GM12865 (cell line): ENCODE measurements at regions not wholly inside any gene's neighbourhood (a gene's known extent, or its start where the extent isn't known, plus 50 kb on each side); places are given as distances from the start of the nearest gene placed in this dataset.
A peak's percentile ranks its signal among the peaks of the same experiment; 100 is the strongest.

ENCODE experiments used
- DNase-seq: peaks from one replicate; pipeline ENCODE4 v3.0.0; 2010; ENCODE audit warnings: low read depth
- H3K4me3 ChIP-seq: 2 replicates; pipeline ENCODE4 v1.5.1; 2011; ENCODE audit warnings: mild to moderate bottlenecking, low read depth, low read length, control low read depth
- CTCF ChIP-seq: IDR thresholded peaks from 2 replicates; pipeline ENCODE4 v1.5.1; 2011; ENCODE audit warnings: low read length, control low read depth, low read depth, inconsistent platforms; ENCODE audit not compliant: insufficient read depth; ENCODE audit errors: missing control alignments

DNA sequence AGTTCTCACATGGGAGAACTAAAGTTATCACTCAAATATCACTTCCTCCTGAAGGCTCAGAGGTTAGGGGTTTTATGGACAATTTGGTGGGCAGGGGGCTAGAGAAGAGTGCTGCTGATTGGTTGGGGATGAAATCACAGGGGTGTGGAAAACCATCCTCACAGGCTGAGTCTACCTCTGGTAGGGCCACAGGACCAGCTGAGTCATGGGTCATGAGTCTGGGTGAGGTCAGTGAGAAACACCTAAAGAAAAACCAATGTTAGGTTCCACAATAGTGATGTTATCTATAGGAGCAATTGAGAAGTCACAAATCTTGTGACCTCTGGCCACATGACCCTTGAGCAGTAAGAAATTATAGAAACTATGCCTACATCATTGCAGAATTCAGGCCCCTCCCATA lies 203.3 kb upstream of the TARS1 start:
- H3K4me3 ChIP-seq: no peak overlapping the region
- DNase-seq: no peak
- TF ChIP-seq CTCF: no peak

- TF ChIP-seq CTCF: no peak
- H3K4me3 ChIP-seq: no peak overlapping the region
- peak; percentile 17 for DNase-seq
These were observed 201.7 kb upstream of the TARS1 start for GRCh38 chr5:33238826-33239695.

DNA sequence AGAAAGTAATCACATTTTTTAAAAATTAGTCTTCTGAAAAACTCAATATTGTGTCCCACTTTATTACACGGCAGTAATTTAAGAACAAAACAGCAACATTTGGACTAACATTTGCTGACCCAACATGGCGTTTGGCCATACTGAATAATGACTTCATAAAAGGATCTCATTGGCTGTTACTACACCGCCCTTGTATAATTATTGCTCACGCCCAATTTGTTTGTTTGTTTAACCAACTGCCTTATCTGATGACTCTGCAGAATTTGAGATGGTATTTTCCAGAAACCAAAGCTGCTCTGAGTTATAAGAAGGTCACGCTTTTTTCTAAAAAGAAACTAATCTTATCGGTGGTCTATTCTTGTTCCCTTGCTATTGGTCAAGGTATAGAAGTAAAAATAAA lies 200.2 kb upstream of the TARS1 start:
- DNase-seq: no peak
- no peak overlapping the region for H3K4me3 ChIP-seq
- TF ChIP-seq CTCF: no peak

DNA sequence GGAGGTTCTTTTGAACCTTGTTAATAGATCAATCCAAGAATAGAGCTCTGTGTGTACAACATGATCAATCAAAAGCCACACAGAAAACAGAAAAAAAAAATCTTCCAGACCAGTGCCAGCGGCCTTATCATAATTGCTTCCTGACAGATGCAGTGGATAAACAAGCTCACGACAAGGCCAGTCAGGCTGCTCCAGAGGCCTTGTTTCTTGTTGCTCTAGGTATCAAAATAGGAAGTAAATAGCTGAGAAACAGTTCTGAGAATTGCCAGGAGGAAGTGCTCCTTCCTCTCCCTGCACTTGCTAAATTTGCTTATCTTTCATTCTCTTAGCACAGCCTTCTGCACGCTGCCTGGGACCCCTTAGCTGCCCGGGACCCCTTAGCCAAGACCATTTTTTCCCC lies 199.0 kb upstream of the TARS1 start:
- DNase-seq: peak; percentile 24
- TF ChIP-seq CTCF: no peak
- no peak overlapping the region for H3K4me3 ChIP-seq

DNA sequence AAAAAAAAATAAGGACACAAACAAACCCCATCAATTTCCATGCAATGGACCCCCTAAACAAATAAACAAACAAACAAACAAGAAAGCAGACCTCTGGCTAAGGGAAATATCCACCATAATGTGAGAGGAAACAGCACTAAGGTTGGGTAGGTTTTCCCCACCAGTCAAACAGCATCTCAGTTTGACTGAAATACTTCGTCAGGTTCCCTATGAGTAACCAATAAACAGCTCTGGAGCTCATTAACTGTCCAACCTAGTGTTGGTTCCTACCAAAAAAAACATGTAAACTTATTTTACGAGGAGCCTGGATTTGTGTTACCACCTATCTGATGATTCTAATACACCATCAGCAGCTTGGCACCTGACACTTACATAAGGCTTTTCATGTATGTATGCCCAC lies 198.5 kb upstream of the TARS1 start:
- H3K4me3 ChIP-seq: no peak overlapping the region
- no peak for DNase-seq
- TF ChIP-seq CTCF: no peak

DNA sequence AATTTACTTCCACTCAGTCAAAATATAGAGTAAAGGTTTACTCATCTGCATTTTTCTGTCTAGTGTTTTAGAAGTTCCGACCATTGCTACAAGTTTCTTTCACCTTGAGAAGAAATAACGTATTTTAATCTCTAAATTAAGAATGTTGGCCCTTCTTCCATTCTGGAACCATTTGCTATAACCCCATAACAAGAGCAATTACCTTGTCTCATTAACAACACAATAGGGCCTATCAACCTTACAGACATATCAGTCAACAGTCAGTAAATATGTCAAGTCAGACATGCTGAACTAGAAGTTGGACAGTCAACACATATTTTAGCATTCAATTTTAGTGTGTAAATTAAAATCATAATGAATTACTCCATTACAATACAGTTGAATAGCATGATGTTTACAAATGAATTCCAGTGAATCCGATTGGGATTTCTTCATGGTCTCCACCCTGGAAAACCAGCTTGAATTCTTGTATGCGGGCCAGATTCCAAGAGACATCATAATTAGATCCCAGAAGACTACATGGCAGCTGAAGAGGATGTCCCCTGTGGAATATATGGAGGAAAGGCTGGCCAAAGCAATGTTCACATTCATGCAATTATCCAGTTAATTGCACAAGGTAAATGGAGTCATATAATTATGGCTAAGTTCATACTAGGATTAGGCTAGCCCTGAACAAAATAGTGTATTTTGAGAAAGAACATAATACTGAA lies 196.2 kb upstream of the TARS1 start:
- TF ChIP-seq CTCF: no peak

DNA sequence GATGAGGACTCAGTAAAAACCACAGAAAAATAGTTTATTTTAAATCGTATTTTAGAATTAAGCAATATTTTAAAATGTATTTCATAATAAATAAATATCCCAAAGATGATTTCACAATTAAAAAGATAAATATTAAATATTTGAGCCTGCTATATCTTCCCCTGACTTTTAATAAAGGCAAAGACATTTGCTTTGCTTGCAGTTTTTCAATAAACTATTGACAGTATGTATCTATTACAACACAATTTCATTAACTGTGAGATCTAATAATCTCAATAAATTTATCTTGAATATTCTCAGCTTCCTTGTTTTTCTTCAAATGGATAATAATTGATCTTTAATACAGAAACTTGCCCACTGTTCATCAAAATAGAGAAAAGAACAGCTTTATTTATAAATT lies 186.2 kb upstream of the TARS1 start:
- no peak for DNase-seq
- H3K4me3 ChIP-seq: no peak overlapping the region
- TF ChIP-seq CTCF: no peak

More for the DNA sequence above, 196.2 kb upstream of the TARS1 start:
- no peak for DNase-seq
- H3K4me3 ChIP-seq: no peak overlapping the region
